ENCODE measurements at regions not wholly inside any gene's neighbourhood (a gene's known extent, or its start where the extent isn't known, plus 50 kb on each side); places are given as distances from the start of the nearest gene placed in this dataset.

- no peak for TF ChIP-seq CTCF (IDR thresholded peaks at IDR 0.05)
- TF ChIP-seq EZH2 (IDR thresholded peaks at IDR 0.05) = no peak
- no peak for TF ChIP-seq EZH2phosphoT487 (IDR thresholded peaks at IDR 0.05)
These were observed 366.5 kb downstream of the TMEM38B start for GRCh38 chr9:106060885-106061284.

All from neural progenitor cell (in vitro differentiated cells).